ENCODE measurements at regions not wholly inside any gene's neighbourhood (a gene's known extent, or its start where the extent isn't known, plus 50 kb on each side); places are given as distances from the start of the nearest gene placed in this dataset.

GRCh38 chr5:68080282-68081050 lies 135.1 kb upstream of the PIK3R1 start:
- no peak overlapping the region for H3K4me3 ChIP-seq (ENCODE audit: low read depth in 2 of 2, low read length in 1 of 2)
- peaks cover 0 to 10% of the 10 kb centered on the region in 2 experiments; a peak in 1 of 4 replicates for H3K4me1 ChIP-seq (ENCODE audit: control insufficient read depth in 1 of 2, insufficient read depth in 2 of 2, low read depth in 1 of 2, low read length in 1 of 2)
- no peak for DNase-seq
- POLR2A ChIA-PET, result no interaction called here
- no peak overlapping the region for H3K9ac ChIP-seq
- no peaks in the 10 kb centered on the region for H4K20me1 ChIP-seq (ENCODE audit: insufficient read depth)
- no peak overlapping the region for H2AFZ ChIP-seq (ENCODE audit: low read depth)
- H3K79me2 ChIP-seq (ENCODE audit: insufficient read depth), result no peaks in the 10 kb centered on the region
- no peaks in the 10 kb centered on the region for H3K9me3 ChIP-seq
- no peak overlapping the region for H3K27ac ChIP-seq (ENCODE audit: low read depth in 2 of 2, low read length in 1 of 2)
- no peaks in the 10 kb centered on the region for H3K9me2 ChIP-seq
- H3K36me3 ChIP-seq (replicated peaks in 1 of 2; ENCODE audit: control insufficient read depth in 1 of 2, insufficient read depth in 2 of 2, low read length in 1 of 2), result no peaks in the 10 kb centered on the region
- no peaks in the 10 kb centered on the region for H3F3A ChIP-seq (replicated peaks; ENCODE audit: insufficient read depth)
- CTCF ChIA-PET, result no interaction called here
- H3K27me3 ChIP-seq (ENCODE audit: insufficient read depth), result no peaks in the 10 kb centered on the region
- WGBS (ENCODE audit: low lambda C conversion rate), result 88% methylated on average over 9 of the region's 9 CpGs
- TF ChIP-seq NFIC (IDR thresholded peaks at IDR 0.05; ENCODE audit: borderline replicate concordance), result no peak
- no peak overlapping the region for H3K4me2 ChIP-seq

GRCh38 chr5:68077349-68077894 lies 138.1 kb upstream of the PIK3R1 start:
- CTCF ChIA-PET, result interaction anchor here (1.5 kb wide), 1 partner anchor 8 kb away, joined by 3 read pairs; no protein-coding TSS in a partner anchor
- Histone ChIP-seq H2AFZ (ENCODE audit: low read depth) (no peak overlapping the region), H3K79me2 (ENCODE audit: insufficient read depth) (no peaks in the 10 kb centered on the region), H3K9me3 (no peaks in the 10 kb centered on the region), H3K27me3 (ENCODE audit: insufficient read depth) (no peaks in the 10 kb centered on the region), H4K20me1 (ENCODE audit: insufficient read depth) (no peaks in the 10 kb centered on the region), H3K4me2 (no peak overlapping the region), H3F3A (replicated peaks; ENCODE audit: insufficient read depth) (no peaks in the 10 kb centered on the region), H3K9ac (no peak overlapping the region), H3K27ac (ENCODE audit: low read depth in 2 of 2, low read length in 1 of 2) (no peak overlapping the region), H3K4me3 (ENCODE audit: low read depth in 2 of 2, low read length in 1 of 2) (no peak overlapping the region), H3K4me1 (ENCODE audit: control insufficient read depth in 1 of 2, insufficient read depth in 2 of 2, low read depth in 1 of 2, low read length in 1 of 2) (peaks cover 0 to 10% of the 10 kb centered on the region in 2 experiments; a peak in 1 of 4 replicates), H3K36me3 (replicated peaks in 1 of 2; ENCODE audit: control insufficient read depth in 1 of 2, insufficient read depth in 2 of 2, low read length in 1 of 2) (no peaks in the 10 kb centered on the region), H3K9me2 (no peaks in the 10 kb centered on the region)
- TF ChIP-seq SMC3 (IDR thresholded peaks at IDR 0.05; ENCODE audit: low read depth, low read length) (no peak), FOSL2 (IDR thresholded peaks at IDR 0.05; ENCODE audit: borderline replicate concordance, low read depth) (no peak), RCOR1 (IDR thresholded peaks at IDR 0.05; ENCODE audit: low read length) (no peak; the same call in 1 of the 2 replicates), TAF1 (IDR thresholded peaks at IDR 0.05; ENCODE audit: borderline replicate concordance, low read depth, low read length) (no peak), CHD2 (IDR thresholded peaks at IDR 0.05; ENCODE audit: low read length, partially characterized antibody) (no peak), MXI1 (IDR thresholded peaks at IDR 0.05; ENCODE audit: low read depth, low read length) (no peak), USF2 (IDR thresholded peaks at IDR 0.05; ENCODE audit: borderline replicate concordance, low read depth, low read length) (no peak), YY1 (IDR thresholded peaks at IDR 0.05; ENCODE audit: low read depth) (no peak), MEF2A (IDR thresholded peaks at IDR 0.05; ENCODE audit: borderline replicate concordance, low read depth) (no peak), GATA2 (CRISPR knock-in tag; IDR thresholded peaks at IDR 0.05) (peak; percentile 89), EZH2phosphoT487 (IDR thresholded peaks at IDR 0.05; ENCODE audit: borderline replicate concordance, low read depth) (no peak), IRF3 (IDR thresholded peaks at IDR 0.05; ENCODE audit: low read depth, low read length) (no peak), NRF1 (IDR thresholded peaks at IDR 0.05; ENCODE audit: low read depth, low read length) (no peak), CTCF (IDR thresholded peaks at IDR 0.05) (no peak), RAD21 (IDR thresholded peaks at IDR 0.05; ENCODE audit: low read length) (no peak), MAX (IDR thresholded peaks at IDR 0.05; ENCODE audit: low read depth) (no peak), TEAD4 (IDR thresholded peaks at IDR 0.05; ENCODE audit: borderline replicate concordance, insufficient read depth) (no peak), FOXM1 (IDR thresholded peaks at IDR 0.05; ENCODE audit: low read depth) (no peak), FOXJ3 (CRISPR knock-in tag; IDR thresholded peaks at IDR 0.05) (peak; percentile 63; the same call in 1 of the 2 replicates), EP300 (IDR thresholded peaks at IDR 0.05; ENCODE audit: borderline replicate concordance in 1 of 2, low read depth in 1 of 2, low read length in 1 of 2) (peak in 1 of 2 experiments; percentile 69; a peak in 2 of 4 replicates), NFIC (IDR thresholded peaks at IDR 0.05; ENCODE audit: borderline replicate concordance) (no peak), ELF1 (IDR thresholded peaks at IDR 0.05) (no peak), RFX5 (IDR thresholded peaks at IDR 0.05; ENCODE audit: low read length) (no peak)
- POLR2A ChIA-PET, result no interaction called here
- 75% methylated on average over 6 of the region's 6 CpGs for WGBS (ENCODE audit: low lambda C conversion rate)
- DNase-seq, result peak; percentile 33
